ENCODE measurements at regions not wholly inside any gene's neighbourhood (a gene's known extent, or its start where the extent isn't known, plus 50 kb on each side); places are given as distances from the start of the nearest gene placed in this dataset.

DNA sequence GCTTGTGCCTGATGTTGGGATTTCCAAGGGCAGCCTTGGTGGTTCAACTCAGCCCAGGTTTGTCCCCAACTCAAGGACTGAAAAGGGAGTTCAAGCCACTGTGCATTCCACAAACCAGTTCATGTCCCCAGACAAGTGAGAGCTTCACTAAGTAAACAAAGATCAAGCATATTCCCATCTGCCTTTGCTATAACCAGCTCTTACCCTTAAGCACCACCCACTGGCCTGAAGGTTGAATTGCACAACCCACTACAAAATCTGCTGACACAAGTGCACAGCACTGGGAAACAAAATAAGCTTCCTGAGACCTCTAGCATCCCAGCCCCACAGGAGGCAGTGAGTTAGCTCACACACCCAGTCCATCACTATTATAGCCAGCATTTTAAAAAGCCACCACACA lies 516.7 kb downstream of the NR4A2 start:
- Histone ChIP-seq H3K4me3 (replicated peaks in 1 of 4; ENCODE audit: control extremely low read depth in 1 of 4, insufficient read depth in 1 of 4, low read depth in 3 of 4, low read length in 4 of 4) (no peak overlapping the region), H3K4me2 (ENCODE audit: extremely low read depth, insufficient read depth, low read length) (no peak overlapping the region), H3K4me1 (ENCODE audit: control insufficient read depth, extremely low read depth, insufficient read depth, low read length) (no peaks in the 10 kb centered on the region), H3K9ac (ENCODE audit: insufficient read depth, low read length) (no peak overlapping the region), H3K9me3 (ENCODE audit: control insufficient read depth, insufficient read depth, low read depth, low read length) (no peaks in the 10 kb centered on the region), H3K36me3 (ENCODE audit: control insufficient read depth, insufficient read depth, low read length) (no peaks in the 10 kb centered on the region), H3K27me3 (ENCODE audit: control insufficient read depth, insufficient read depth, low read length) (no peaks in the 10 kb centered on the region), H3K79me2 (ENCODE audit: control insufficient read depth, insufficient read depth, low read length) (no peaks in the 10 kb centered on the region), H3K27ac (ENCODE audit: insufficient read depth, low read length) (no peak overlapping the region), H2AFZ (ENCODE audit: low read length) (no peak overlapping the region), H4K20me1 (ENCODE audit: control insufficient read depth, extremely low read depth, insufficient read depth, low read length) (no peaks in the 10 kb centered on the region)
- DNase-seq (ENCODE audit: low read depth in 2 of 2) = peak in 1 of 2 donors; percentile 6
- no peak for TF ChIP-seq CTCF (conservative IDR thresholded peaks at IDR 0.05 in 1 of 2, IDR thresholded peaks at IDR 0.05 in 1 of 2; ENCODE audit: low read depth in 1 of 2, low read length in 2 of 2)
- TF ChIP-seq EZH2 (IDR thresholded peaks at IDR 0.05; ENCODE audit: low read length, missing control alignments) = no peak

DNA sequence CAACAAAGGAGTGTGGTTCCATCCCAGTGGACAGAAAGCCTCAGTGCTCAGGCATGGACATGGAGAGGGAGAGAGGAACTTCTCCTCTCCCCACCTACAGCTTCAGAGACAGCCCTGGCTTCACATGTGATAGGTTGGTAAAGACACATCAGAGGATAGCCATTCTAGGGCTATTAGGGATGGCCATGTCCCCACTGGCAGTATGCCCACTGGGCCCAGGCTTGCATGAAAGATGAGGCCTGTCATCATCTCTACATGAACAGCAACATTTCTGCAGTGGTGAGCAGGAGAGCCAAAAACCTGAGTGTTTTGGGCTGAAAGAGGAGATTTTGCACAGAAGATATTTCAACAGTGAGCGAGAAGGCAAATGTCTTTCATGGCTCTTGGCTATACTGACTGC lies 517.2 kb downstream of the NR4A2 start:
- H3K9ac ChIP-seq (ENCODE audit: insufficient read depth, low read length) = no peak overlapping the region
- H3K4me1 ChIP-seq (ENCODE audit: control insufficient read depth, extremely low read depth, insufficient read depth, low read length) = no peaks in the 10 kb centered on the region
- H3K9me3 ChIP-seq (ENCODE audit: control insufficient read depth, insufficient read depth, low read depth, low read length) = no peaks in the 10 kb centered on the region
- H3K27me3 ChIP-seq (ENCODE audit: control insufficient read depth, insufficient read depth, low read length) = no peaks in the 10 kb centered on the region
- H3K4me3 ChIP-seq (replicated peaks in 1 of 4; ENCODE audit: control extremely low read depth in 1 of 4, insufficient read depth in 1 of 4, low read depth in 3 of 4, low read length in 4 of 4) = no peak overlapping the region
- no peak for DNase-seq (ENCODE audit: low read depth in 2 of 2)
- no peaks in the 10 kb centered on the region for H3K36me3 ChIP-seq (ENCODE audit: control insufficient read depth, insufficient read depth, low read length)
- no peaks in the 10 kb centered on the region for H4K20me1 ChIP-seq (ENCODE audit: control insufficient read depth, extremely low read depth, insufficient read depth, low read length)
- no peak overlapping the region for H2AFZ ChIP-seq (ENCODE audit: low read length)
- H3K4me2 ChIP-seq (ENCODE audit: extremely low read depth, insufficient read depth, low read length) = no peak overlapping the region
- no peak overlapping the region for H3K27ac ChIP-seq (ENCODE audit: insufficient read depth, low read length)
- no peak for TF ChIP-seq EZH2 (IDR thresholded peaks at IDR 0.05; ENCODE audit: low read length, missing control alignments)
- TF ChIP-seq CTCF (conservative IDR thresholded peaks at IDR 0.05 in 1 of 2, IDR thresholded peaks at IDR 0.05 in 1 of 2; ENCODE audit: low read depth in 1 of 2, low read length in 2 of 2) = no peak
- H3K79me2 ChIP-seq (ENCODE audit: control insufficient read depth, insufficient read depth, low read length) = no peaks in the 10 kb centered on the region

DNA sequence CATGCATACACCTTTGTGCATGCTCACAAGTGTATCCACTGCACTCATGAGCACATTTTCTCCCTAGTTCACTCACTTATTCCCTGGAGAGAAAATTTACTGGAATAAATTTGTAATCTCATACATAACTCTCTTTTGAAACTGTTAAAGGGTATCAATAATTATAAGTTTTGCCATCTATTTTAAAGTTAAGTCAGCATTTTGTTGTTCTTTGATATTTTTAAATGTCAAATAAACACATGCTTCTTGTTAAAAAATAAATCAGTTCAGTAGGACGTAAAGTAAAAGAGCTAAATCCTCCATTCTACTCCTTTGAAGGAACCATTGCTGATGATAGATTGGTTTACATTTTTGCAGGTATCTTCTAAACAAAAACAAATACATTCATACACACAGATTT lies 522.1 kb downstream of the NR4A2 start:
- H3K36me3 ChIP-seq (ENCODE audit: control insufficient read depth, insufficient read depth, low read length) = no peaks in the 10 kb centered on the region
- H3K27ac ChIP-seq (ENCODE audit: insufficient read depth, low read length) = no peak overlapping the region
- H3K9me3 ChIP-seq (ENCODE audit: control insufficient read depth, insufficient read depth, low read depth, low read length) = no peaks in the 10 kb centered on the region
- no peak overlapping the region for H3K9ac ChIP-seq (ENCODE audit: insufficient read depth, low read length)
- no peak for DNase-seq (ENCODE audit: low read depth in 2 of 2)
- no peak overlapping the region for H3K4me2 ChIP-seq (ENCODE audit: extremely low read depth, insufficient read depth, low read length)
- no peaks in the 10 kb centered on the region for H3K79me2 ChIP-seq (ENCODE audit: control insufficient read depth, insufficient read depth, low read length)
- no peaks in the 10 kb centered on the region for H3K4me1 ChIP-seq (ENCODE audit: control insufficient read depth, extremely low read depth, insufficient read depth, low read length)
- TF ChIP-seq CTCF (conservative IDR thresholded peaks at IDR 0.05 in 1 of 2, IDR thresholded peaks at IDR 0.05 in 1 of 2; ENCODE audit: low read depth in 1 of 2, low read length in 2 of 2) (no peak), EZH2 (IDR thresholded peaks at IDR 0.05; ENCODE audit: low read length, missing control alignments) (no peak)
- no peak overlapping the region for H2AFZ ChIP-seq (ENCODE audit: low read length)
- no peak overlapping the region for H3K4me3 ChIP-seq (replicated peaks in 1 of 4; ENCODE audit: control extremely low read depth in 1 of 4, insufficient read depth in 1 of 4, low read depth in 3 of 4, low read length in 4 of 4)
- no peaks in the 10 kb centered on the region for H4K20me1 ChIP-seq (ENCODE audit: control insufficient read depth, extremely low read depth, insufficient read depth, low read length)
- no peaks in the 10 kb centered on the region for H3K27me3 ChIP-seq (ENCODE audit: control insufficient read depth, insufficient read depth, low read length)

All from fibroblast of lung (primary cell).